GM10248 (cell line): ENCODE measurements at regions not wholly inside any gene's neighbourhood (a gene's known extent, or its start where the extent isn't known, plus 50 kb on each side); places are given as distances from the start of the nearest gene placed in this dataset.
"Not testable (repeated sequence)": the region's sequence is repeated elsewhere in the genome, so short reads cannot be mapped to it uniquely, and the experiment has no call there.

ENCODE experiments used
- CTCF ChIA-PET: fragments of 300-600 bp; sonication (Branson Sonifier 250); formaldehyde crosslinking; extraction: SDS; loops from one replicate; lab custom pipeline; 2021; ENCODE audit warnings: antibody characterized with exemption; lab: Yijun Ruan, JAX
- POLR2A ChIA-PET: fragments of 350-650 bp; sonication (Branson Sonifier 250); formaldehyde crosslinking; extraction: SDS; loops from one replicate; lab custom pipeline; 2020; ENCODE audit warnings: antibody characterized with exemption; lab: Yijun Ruan, JAX
- DNase-seq: peaks from one replicate; pipeline ENCODE4 v3.0.0; 2012; ENCODE audit errors: extremely low spot score
- TF ChIP-seq, protein P1 (sequence below): IDR thresholded peaks from 2 replicates; pipeline ENCODE4 v1.5.1; 2012; ENCODE audit warnings: mild to moderate bottlenecking, low read depth; ENCODE audit errors: extremely low read depth, missing control alignments, control extremely low read depth

DNA sequence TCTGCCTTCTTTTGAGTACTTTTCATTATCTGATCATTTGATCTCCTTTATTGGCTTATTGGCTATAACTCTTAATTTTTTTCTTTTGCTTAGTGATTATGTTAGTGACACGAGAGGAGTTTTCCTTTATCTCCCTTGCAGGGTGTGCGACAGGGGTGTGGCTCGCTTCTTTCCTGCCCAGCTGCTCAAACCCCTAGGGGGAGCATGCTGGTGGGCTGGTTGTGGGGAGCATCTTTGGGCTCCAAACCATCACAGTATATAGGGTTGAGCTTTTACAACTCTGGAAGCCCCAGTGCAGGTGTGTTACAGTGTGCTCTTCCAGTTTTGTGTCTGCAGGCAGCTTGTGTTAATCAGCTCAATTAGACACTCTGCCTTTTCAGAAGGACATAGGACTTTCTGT is 357.0 kb upstream of the TMEFF2 start:
- DNase-seq, result no peak
- ChIA-PET POLR2A (no interaction called here), CTCF (no interaction called here)
- TF ChIP-seq, protein P1, sequence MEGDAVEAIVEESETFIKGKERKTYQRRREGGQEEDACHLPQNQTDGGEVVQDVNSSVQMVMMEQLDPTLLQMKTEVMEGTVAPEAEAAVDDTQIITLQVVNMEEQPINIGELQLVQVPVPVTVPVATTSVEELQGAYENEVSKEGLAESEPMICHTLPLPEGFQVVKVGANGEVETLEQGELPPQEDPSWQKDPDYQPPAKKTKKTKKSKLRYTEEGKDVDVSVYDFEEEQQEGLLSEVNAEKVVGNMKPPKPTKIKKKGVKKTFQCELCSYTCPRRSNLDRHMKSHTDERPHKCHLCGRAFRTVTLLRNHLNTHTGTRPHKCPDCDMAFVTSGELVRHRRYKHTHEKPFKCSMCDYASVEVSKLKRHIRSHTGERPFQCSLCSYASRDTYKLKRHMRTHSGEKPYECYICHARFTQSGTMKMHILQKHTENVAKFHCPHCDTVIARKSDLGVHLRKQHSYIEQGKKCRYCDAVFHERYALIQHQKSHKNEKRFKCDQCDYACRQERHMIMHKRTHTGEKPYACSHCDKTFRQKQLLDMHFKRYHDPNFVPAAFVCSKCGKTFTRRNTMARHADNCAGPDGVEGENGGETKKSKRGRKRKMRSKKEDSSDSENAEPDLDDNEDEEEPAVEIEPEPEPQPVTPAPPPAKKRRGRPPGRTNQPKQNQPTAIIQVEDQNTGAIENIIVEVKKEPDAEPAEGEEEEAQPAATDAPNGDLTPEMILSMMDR, result no peak

DNA sequence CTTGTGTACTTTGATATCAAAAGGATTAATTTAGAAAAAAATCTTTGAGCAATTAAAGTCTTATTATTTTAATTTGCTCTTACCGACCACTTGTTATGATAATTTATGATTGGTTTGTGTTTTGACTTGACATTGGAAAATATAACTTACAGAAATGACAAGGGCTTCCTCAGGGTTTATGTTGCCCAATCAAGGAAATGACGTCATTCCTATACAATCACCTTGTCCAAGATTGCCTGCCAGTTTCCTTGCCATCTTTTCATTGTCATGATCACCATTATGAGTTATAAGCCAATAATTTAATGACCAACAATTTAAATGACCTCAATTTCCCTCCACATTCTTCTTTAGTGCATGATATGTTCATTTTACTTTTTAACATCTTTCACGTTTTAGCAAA is 351.8 kb upstream of the TMEFF2 start:
- TF ChIP-seq, protein P1, result no peak
- DNase-seq, result no peak
- ChIA-PET POLR2A (no interaction called here), CTCF (no interaction called here)

DNA sequence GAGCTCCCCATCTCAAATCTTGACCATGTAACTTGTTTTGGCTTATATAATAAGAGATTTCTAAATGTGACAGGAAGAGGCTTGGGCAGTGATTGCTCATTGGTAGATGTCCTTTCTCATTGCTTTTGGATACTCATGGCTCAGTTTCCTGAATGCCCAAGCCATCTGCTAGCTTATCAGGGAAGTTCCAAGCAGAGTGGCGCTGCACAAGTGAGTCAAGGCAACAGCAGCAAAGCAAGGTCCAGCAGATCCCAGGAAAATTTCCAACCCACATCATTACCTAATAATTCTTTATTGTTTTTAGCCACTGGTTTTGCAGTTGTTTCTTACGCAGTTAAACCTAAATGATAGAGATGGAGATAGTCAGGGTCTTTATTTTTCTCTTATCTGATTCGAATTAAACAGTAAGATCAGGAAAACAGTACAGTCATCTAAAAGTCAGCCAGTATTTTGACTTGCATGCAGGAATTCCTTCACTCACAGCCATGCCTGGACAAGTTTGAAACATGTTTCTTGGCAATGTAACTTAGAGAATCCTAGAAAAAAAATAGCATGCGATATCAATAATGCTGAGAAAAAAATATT is 349.7 kb upstream of the TMEFF2 start:
- CTCF ChIA-PET, result interaction anchor here (0.7 to 1.5 kb wide), 2 partner anchors 9 to 13 kb away, joined by 3 to 4 read pairs; no protein-coding TSS in a partner anchor
- no peak for DNase-seq
- TF ChIP-seq, protein P1, result no peak
- POLR2A ChIA-PET, result no interaction called here

DNA sequence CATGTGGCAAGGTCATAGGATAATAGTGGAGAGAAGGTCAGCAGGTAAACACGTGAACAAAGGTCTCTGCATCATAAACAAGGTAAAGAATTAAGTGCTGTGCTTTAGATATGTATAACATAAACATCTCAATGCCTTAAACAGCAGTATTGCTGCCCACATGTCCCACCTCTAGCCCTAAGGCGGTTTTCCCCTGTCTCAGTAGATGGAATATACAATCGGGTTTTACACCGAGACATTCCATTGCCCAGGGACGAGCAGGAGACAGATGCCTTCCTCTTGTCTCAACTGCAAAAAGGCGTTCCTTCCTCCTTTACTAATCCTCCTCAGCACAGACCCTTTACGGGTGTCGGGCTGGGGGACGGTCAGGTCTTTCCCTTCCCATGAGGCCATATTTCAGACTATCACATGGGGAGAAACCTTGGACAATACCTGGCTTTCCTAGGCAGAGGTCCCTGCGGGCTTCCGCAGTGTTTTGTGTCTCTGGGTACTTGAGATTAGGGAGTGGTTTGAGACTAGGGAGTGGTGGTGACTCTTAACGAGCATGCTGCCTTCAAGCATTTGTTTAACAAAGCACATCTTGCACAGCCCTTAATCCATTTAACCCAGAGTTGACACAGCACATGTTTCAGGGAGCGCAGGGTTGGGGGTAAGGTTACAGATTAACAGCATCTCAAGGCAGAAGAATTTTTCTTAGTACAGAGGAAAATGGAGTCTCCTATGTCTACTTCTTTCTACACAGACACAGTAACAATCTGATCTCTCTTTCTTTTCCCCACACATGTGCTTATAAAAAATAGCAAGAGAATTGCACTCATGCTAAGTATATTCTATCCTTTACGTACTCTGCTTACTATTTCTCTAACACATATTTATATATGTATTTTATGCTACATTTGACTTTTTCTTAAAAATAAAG is 347.7 kb upstream of the TMEFF2 start:
- DNase-seq, CTCF ChIA-PET, POLR2A ChIA-PET: not testable (repeated sequence)

DNA sequence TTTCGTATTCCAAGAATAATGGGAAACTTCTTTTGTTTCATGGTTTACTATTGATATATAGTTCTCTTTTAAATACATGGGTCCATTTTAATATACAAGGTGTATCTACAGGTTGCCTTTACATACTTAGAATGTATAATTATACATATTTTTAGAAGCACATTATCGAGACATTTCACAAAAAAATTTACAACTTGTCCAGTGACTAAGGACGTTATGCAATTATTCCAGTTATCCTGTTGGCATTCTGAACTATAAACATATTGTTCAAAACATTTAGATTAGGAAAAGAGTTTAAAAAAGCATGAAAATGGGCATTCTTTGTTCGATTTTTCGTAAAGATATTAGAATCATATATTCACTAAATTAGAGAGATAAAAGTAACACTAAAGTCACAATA is 344.6 kb upstream of the TMEFF2 start:
- CTCF ChIA-PET, result no interaction called here

DNA sequence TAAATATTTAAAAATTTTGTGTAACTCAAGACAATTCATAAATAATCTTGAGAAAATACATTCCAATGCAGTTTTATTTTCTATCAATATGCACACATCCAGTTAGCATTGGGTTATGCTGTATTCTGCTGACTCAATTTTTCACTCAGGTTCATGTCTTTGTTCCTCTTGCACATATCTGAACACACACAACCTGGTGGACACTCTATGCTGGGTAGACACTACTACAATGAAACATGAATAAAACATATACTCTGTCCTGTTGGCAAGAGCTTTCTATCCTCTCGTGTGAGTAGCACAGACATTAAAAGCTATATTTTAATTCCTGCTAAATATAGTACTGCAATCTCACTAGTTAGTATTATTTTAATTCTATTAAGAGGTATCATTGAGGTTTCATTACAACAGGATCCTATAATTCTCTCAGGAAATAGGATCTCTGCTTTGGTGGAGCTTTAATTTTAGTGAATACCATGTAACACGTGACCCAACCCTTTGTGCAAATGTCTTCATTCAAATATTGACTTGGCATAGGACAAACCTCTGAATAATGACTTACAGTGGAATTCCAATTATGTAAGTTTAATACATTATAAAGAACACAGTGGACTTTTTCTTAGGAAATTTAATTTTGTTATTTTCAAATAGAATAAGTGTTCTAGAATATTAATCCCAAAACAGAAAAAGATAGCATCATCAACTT is 342.3 kb upstream of the TMEFF2 start:
- CTCF ChIA-PET, result no interaction called here
- TF ChIP-seq, protein P1, result no peak
- DNase-seq, result no peak
- POLR2A ChIA-PET, result no interaction called here

More for the DNA sequence above, 344.6 kb upstream of the TMEFF2 start:
- no peak for DNase-seq
- POLR2A ChIA-PET, result no interaction called here
- TF ChIP-seq, protein P1, result no peak
